ENCODE measurements at regions not wholly inside any gene's neighbourhood (a gene's known extent, or its start where the extent isn't known, plus 50 kb on each side); places are given as distances from the start of the nearest gene placed in this dataset.

DNA sequence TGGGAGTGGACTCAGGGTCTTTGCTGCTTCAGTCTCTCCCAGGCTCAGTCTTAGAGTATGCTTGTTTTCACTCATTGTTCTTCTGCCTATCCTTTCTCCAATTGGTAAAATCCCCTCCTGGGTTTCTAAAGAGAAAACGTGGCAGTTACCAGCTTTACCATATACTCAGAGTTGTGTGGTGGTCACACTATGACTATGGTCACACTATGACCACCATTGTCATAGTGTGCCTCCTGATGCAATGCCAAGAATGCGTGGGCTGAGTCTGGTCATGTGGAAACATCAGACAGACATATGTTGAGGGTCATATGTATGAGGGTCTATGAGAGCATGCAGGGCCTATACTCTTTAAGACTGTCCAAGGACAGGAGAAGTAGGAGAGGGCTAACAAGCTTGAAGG, 326.5 kb upstream of the PRR16 start:
- TF ChIP-seq, protein P1, sequence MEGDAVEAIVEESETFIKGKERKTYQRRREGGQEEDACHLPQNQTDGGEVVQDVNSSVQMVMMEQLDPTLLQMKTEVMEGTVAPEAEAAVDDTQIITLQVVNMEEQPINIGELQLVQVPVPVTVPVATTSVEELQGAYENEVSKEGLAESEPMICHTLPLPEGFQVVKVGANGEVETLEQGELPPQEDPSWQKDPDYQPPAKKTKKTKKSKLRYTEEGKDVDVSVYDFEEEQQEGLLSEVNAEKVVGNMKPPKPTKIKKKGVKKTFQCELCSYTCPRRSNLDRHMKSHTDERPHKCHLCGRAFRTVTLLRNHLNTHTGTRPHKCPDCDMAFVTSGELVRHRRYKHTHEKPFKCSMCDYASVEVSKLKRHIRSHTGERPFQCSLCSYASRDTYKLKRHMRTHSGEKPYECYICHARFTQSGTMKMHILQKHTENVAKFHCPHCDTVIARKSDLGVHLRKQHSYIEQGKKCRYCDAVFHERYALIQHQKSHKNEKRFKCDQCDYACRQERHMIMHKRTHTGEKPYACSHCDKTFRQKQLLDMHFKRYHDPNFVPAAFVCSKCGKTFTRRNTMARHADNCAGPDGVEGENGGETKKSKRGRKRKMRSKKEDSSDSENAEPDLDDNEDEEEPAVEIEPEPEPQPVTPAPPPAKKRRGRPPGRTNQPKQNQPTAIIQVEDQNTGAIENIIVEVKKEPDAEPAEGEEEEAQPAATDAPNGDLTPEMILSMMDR (IDR thresholded peaks at IDR 0.05): no peak
- TF ChIP-seq POLR2A (IDR thresholded peaks at IDR 0.05): no peak
